ENCODE measurements at regions not wholly inside any gene's neighbourhood (a gene's known extent, or its start where the extent isn't known, plus 50 kb on each side); places are given as distances from the start of the nearest gene placed in this dataset.

GRCh38 chr3:22859618-22860017, 343.5 kb upstream of the UBE2E2 start:
- TF ChIP-seq POLR2AphosphoS5 (IDR thresholded peaks at IDR 0.05), result no peak
- TF ChIP-seq CTCF (IDR thresholded peaks at IDR 0.05), result no peak
